ENCODE measurements at regions not wholly inside any gene's neighbourhood (a gene's known extent, or its start where the extent isn't known, plus 50 kb on each side); places are given as distances from the start of the nearest gene placed in this dataset.

GRCh38 chr4:26024079-26024478 lies 110.1 kb downstream of the SMIM20 start:
- TF ChIP-seq POLR2A (IDR thresholded peaks at IDR 0.05; ENCODE audit: low read length) (no peak), GATA1 (IDR thresholded peaks at IDR 0.05; ENCODE audit: low read depth, low read length) (no peak)

Measured in erythroblast (primary cell).